Duodenal mucosa (tissue), 2 donors: ENCODE measurements at regions not wholly inside any gene's neighbourhood (a gene's known extent, or its start where the extent isn't known, plus 50 kb on each side); places are given as distances from the start of the nearest gene placed in this dataset.
"Not testable (repeated sequence)": the region's sequence is repeated elsewhere in the genome, so short reads cannot be mapped to it uniquely, and the experiment has no call there.

ENCODE experiments used
- H3K27ac ChIP-seq: one replicate; pipeline ENCODE4 v1.7.0; 2013; ENCODE audit warnings: low read depth, low read length
- H3K27me3 ChIP-seq, 2 donors: one replicate each; pipeline ENCODE4 v1.7.0; 2013; ENCODE audit warnings: low read length in 2 of 2, control low read depth in 1 of 2; ENCODE audit not compliant: insufficient read depth in 2 of 2, control insufficient read depth in 1 of 2
- H3K36me3 ChIP-seq, 2 donors: one replicate each; pipeline ENCODE4 v1.7.0; 2013; ENCODE audit warnings: low read length in 2 of 2, control low read depth in 1 of 2; ENCODE audit not compliant: insufficient read depth in 2 of 2, control insufficient read depth in 1 of 2
- H3K4me1 ChIP-seq, 2 donors: one replicate each; pipeline ENCODE4 v1.7.0; 2013; ENCODE audit warnings: low read length in 2 of 2, control low read depth in 1 of 2; ENCODE audit not compliant: insufficient read depth in 2 of 2, control insufficient read depth in 1 of 2
- H3K4me3 ChIP-seq, 2 donors: one replicate each; pipeline ENCODE4 v1.7.0; 2013; ENCODE audit warnings: low read length in 2 of 2, low read depth in 1 of 2
- H3K9ac ChIP-seq, 2 donors: one replicate each; pipeline ENCODE4 v1.7.0; 2013; ENCODE audit warnings: low read length in 2 of 2, low read depth in 1 of 2
- H3K9me3 ChIP-seq, 2 donors: one replicate each; pipeline ENCODE4 v1.7.0; 2013; ENCODE audit warnings: low read length in 2 of 2, control low read depth in 1 of 2; ENCODE audit not compliant: control insufficient read depth in 1 of 2

DNA sequence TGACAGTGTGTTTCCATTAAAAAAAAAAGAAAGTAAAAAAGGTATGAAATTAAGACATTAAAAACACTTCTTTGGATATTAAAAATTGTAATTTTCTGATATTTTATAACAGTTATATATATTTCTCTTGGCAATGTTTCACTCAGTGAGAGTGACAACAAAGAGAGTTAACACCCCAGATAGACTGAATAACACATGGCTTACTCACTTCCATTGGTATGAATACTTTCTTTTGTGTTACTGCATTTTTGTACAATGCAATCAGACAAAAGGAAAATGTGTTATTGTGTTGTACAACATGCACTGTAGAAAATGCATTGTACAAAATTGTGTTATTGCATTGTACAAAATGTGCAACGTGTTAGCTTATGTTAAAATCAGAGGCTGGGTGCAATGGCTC, 676.6 kb upstream of the AMELY start:
- not testable (repeated sequence) for H3K4me3 ChIP-seq, H3K36me3 ChIP-seq, H3K4me1 ChIP-seq, H3K9ac ChIP-seq, H3K27ac ChIP-seq, H3K9me3 ChIP-seq, H3K27me3 ChIP-seq

- no peak overlapping the region for H3K27ac ChIP-seq
- H3K27me3 ChIP-seq: no peaks in the 10 kb centered on the region
- H3K4me3 ChIP-seq: no peak overlapping the region
- no peaks in the 10 kb centered on the region for H3K4me1 ChIP-seq
- no peaks in the 10 kb centered on the region for H3K9me3 ChIP-seq
- H3K9ac ChIP-seq: no peak overlapping the region
- no peaks in the 10 kb centered on the region for H3K36me3 ChIP-seq
Measured at GRCh38 chrY:7562541-7562940, 651.0 kb upstream of the AMELY start.

- Histone ChIP-seq H3K4me1 (no peaks in the 10 kb centered on the region), H3K36me3 (no peaks in the 10 kb centered on the region), H3K27ac (no peak overlapping the region), H3K4me3 (no peak overlapping the region), H3K9ac (no peak overlapping the region), H3K9me3 (no peaks in the 10 kb centered on the region), H3K27me3 (no peaks in the 10 kb centered on the region)
Measured at GRCh38 chrY:7557675-7558074, 646.1 kb upstream of the AMELY start.

- Histone ChIP-seq H3K9ac (no peak overlapping the region), H3K4me3 (no peak overlapping the region), H3K36me3 (no peaks in the 10 kb centered on the region), H3K27ac (no peak overlapping the region), H3K9me3 (no peaks in the 10 kb centered on the region), H3K27me3 (no peaks in the 10 kb centered on the region), H3K4me1 (no peaks in the 10 kb centered on the region)
Measured at GRCh38 chrY:7555006-7555405, 643.5 kb upstream of the AMELY start.

DNA sequence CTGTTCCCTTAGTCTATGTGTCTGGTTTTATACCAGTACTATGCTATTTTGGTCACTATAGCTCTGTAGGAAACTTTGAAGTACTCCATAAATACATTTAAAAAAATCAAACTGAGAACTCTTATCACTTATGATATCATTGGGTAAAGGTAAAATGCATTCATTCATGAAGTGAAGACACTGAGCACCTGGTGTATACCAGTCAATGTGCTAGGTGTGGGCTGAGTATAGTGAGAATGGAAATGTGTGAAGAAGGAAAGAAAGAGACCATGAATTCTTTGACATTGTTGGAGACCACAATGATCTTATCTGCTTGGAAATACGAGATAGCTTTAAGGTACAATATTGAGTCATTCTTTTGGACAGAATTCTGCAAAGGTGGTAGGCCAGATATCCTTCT, 633.5 kb upstream of the AMELY start:
- no peaks in the 10 kb centered on the region for H3K36me3 ChIP-seq
- H3K27me3 ChIP-seq: no peaks in the 10 kb centered on the region
- no peak overlapping the region for H3K27ac ChIP-seq
- H3K4me1 ChIP-seq: no peaks in the 10 kb centered on the region
- H3K9ac ChIP-seq: no peak overlapping the region
- no peaks in the 10 kb centered on the region for H3K9me3 ChIP-seq
- no peak overlapping the region for H3K4me3 ChIP-seq

GRCh38 chrY:7544172-7544770, 632.7 kb upstream of the AMELY start:
- no peaks in the 10 kb centered on the region for H3K36me3 ChIP-seq
- H3K9ac ChIP-seq: no peak overlapping the region
- no peak overlapping the region for H3K27ac ChIP-seq
- no peaks in the 10 kb centered on the region for H3K27me3 ChIP-seq
- no peaks in the 10 kb centered on the region for H3K9me3 ChIP-seq
- H3K4me3 ChIP-seq: no peak overlapping the region
- H3K4me1 ChIP-seq: no peaks in the 10 kb centered on the region

DNA sequence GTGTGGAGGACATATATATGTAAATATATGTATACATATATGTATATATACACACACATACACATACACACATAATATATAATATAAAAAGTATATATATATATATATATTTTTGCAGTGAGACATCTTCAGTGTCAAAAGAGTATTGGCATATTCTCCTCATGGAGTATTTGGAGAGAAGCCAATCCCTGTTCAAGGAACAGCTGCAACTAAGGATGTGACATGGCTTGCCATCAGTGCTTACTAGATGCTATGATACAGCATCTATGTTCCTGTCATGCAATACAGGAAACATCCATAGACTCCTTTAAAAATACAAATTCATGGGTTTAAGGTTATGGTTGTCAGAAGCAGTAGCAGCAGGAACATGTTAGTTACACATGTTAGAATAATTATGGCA, 632.0 kb upstream of the AMELY start:
- Histone ChIP-seq H3K4me3 (no peak overlapping the region), H3K4me1 (no peaks in the 10 kb centered on the region), H3K9ac (no peak overlapping the region), H3K27ac (no peak overlapping the region), H3K27me3 (no peaks in the 10 kb centered on the region), H3K36me3 (no peaks in the 10 kb centered on the region), H3K9me3 (no peaks in the 10 kb centered on the region)

- Histone ChIP-seq H3K27me3 (no peaks in the 10 kb centered on the region), H3K27ac (no peak overlapping the region), H3K36me3 (no peaks in the 10 kb centered on the region), H3K4me1 (no peaks in the 10 kb centered on the region), H3K9me3 (no peaks in the 10 kb centered on the region), H3K4me3 (no peak overlapping the region), H3K9ac (no peak overlapping the region)
Measured at GRCh38 chrY:7542256-7542858, 630.8 kb upstream of the AMELY start.

DNA sequence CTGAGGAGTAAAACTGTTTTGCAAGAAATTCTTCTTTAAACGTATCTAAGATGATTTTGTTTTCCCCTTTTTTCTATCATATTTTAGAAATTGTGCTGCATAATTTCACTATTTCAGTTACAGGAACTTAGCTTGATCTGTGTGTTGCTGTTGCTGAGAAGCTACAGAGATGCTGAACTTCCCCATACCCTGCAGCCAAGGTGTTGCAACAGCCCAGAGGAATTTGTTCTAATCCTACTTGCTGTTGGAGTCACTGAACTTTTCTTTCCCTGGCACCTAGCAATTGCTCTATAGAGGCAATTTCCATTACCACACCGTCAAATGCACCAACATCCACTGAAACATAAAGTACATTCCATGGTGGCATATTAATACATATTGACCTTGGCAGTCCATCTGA, 617.8 kb upstream of the AMELY start:
- Histone ChIP-seq H3K27ac (no peak overlapping the region), H3K9me3 (no peaks in the 10 kb centered on the region), H3K27me3 (no peaks in the 10 kb centered on the region), H3K4me3 (no peak overlapping the region), H3K36me3 (no peaks in the 10 kb centered on the region), H3K4me1 (no peaks in the 10 kb centered on the region), H3K9ac (no peak overlapping the region)

DNA sequence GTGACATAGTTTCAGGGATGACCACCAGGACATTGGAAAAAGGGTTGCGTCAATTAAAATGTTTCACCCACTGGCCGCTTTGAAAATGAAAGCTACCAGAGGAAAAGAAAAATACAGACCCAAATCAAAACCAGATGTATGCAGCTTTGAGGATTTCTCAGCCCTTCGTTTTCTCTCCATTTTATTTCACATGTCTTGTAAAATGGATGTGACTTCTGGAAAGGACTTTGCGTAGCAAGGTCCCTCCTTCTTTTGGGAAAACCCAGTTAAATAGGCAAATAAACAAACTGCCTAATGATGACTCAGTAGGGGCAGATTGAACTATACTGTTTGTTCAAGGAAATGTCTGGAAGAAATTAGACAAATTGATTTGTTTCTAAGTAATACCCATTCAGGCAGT, 616.0 kb upstream of the AMELY start:
- not testable (repeated sequence) for H3K9me3 ChIP-seq, H3K27me3 ChIP-seq, H3K9ac ChIP-seq, H3K36me3 ChIP-seq, H3K27ac ChIP-seq, H3K4me3 ChIP-seq, H3K4me1 ChIP-seq

DNA sequence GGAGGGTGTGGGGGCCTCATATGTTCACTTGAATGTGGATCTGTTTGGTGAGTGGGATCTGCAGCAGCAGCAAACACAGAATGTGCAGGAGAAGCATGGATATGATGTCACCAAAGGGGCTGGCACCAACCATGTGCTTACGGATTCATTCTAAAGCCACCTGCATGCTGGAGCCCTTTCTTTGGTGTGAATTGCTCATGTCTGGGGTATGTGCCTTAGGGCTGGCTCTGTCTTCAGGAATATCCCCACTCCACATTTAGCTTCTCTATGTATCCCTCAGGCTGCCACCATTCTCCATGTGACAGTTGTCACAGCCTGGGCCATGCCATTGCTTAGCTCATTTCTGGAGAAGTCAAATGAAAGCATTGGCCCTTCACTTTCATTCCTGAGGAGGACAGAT, 606.8 kb upstream of the AMELY start:
- H3K4me3 ChIP-seq: no peak overlapping the region
- H3K27ac ChIP-seq: no peak overlapping the region
- no peaks in the 10 kb centered on the region for H3K36me3 ChIP-seq
- H3K9ac ChIP-seq: no peak overlapping the region
- no peaks in the 10 kb centered on the region for H3K9me3 ChIP-seq
- no peaks in the 10 kb centered on the region for H3K27me3 ChIP-seq
- no peaks in the 10 kb centered on the region for H3K4me1 ChIP-seq
